ENCODE measurements at regions not wholly inside any gene's neighbourhood (a gene's known extent, or its start where the extent isn't known, plus 50 kb on each side); places are given as distances from the start of the nearest gene placed in this dataset.

- H3K4me3 Mint-ChIP-seq, result no peak overlapping the region
- no peaks in the 10 kb centered on the region for H3K27me3 Mint-ChIP-seq
- H3K9me3 Mint-ChIP-seq, result peaks cover 0 to 2% of the 10 kb centered on the region in 2 donors
- DNase-seq (no peak), ATAC-seq (replicated peaks) (no peak)
- peaks cover 0 to 3% of the 10 kb centered on the region in 2 donors for H3K36me3 Mint-ChIP-seq
- H3K4me1 Mint-ChIP-seq, result peaks cover 18 to 37% of the 10 kb centered on the region in 2 donors
- H3K27ac Mint-ChIP-seq, result no peak overlapping the region
Measured at GRCh38 chr10:61846370-61847031, 55.0 kb upstream of the ARID5B start.

GRCh38 chr10:61847087-61847486 is 54.4 kb upstream of the ARID5B start:
- DNase-seq, result no peak
- Mint-ChIP-seq H3K9me3 (peaks cover 0 to 2% of the 10 kb centered on the region in 2 donors), H3K4me3 (no peak overlapping the region), H3K36me3 (peaks cover 0 to 3% of the 10 kb centered on the region in 2 donors), H3K4me1 (peaks cover 18 to 34% of the 10 kb centered on the region in 2 donors), H3K27me3 (no peaks in the 10 kb centered on the region), H3K27ac (no peak overlapping the region)
- ATAC-seq (replicated peaks), result no peak

- ATAC-seq (replicated peaks), result no peak
- no peak overlapping the region for H3K27ac Mint-ChIP-seq
- no peaks in the 10 kb centered on the region for H3K27me3 Mint-ChIP-seq
- peaks cover 0 to 2% of the 10 kb centered on the region in 2 donors for H3K9me3 Mint-ChIP-seq
- H3K36me3 Mint-ChIP-seq, result peaks cover 0 to 3% of the 10 kb centered on the region in 2 donors
- no peak overlapping the region for H3K4me3 Mint-ChIP-seq
- no peak for DNase-seq
- H3K4me1 Mint-ChIP-seq, result peaks cover 14 to 34% of the 10 kb centered on the region in 2 donors
Measured at GRCh38 chr10:61847640-61848039, 53.9 kb upstream of the ARID5B start.

GRCh38 chr10:61850376-61850775 is 51.1 kb upstream of the ARID5B start:
- no peak for DNase-seq
- Mint-ChIP-seq H3K9me3 (peaks cover 0 to 2% of the 10 kb centered on the region in 2 donors), H3K27me3 (no peaks in the 10 kb centered on the region), H3K36me3 (peaks cover 0 to 3% of the 10 kb centered on the region in 2 donors), H3K4me1 (peaks cover 3 to 15% of the 10 kb centered on the region in 2 donors), H3K4me3 (no peak overlapping the region), H3K27ac (peak overlapping the region; percentile 1)
- no peak for ATAC-seq (replicated peaks)
